Activated CD4-positive, alpha-beta T cell treated with anti-CD3 and anti-CD28 coated beads, Interleukin-2, amount 10 ng/mL, durations not matched to agents 24 days and 14 days (primary cell): ENCODE measurements at regions not wholly inside any gene's neighbourhood (a gene's known extent, or its start where the extent isn't known, plus 50 kb on each side); places are given as distances from the start of the nearest gene placed in this dataset.
A peak's percentile ranks its signal among the peaks of the same experiment; 100 is the strongest.

Experiments
- DNase-seq: peaks from one replicate; pipeline ENCODE4 v3.0.0; 2022
- H3K27ac Mint-ChIP-seq: one replicate; pipeline ENCODE4 v1.8.0; 2022; ENCODE audit warnings: mild to moderate bottlenecking, mixed read lengths
- H3K27me3 Mint-ChIP-seq: one replicate; pipeline ENCODE4 v1.8.0; 2022; ENCODE audit warnings: mixed read lengths
- H3K36me3 Mint-ChIP-seq: one replicate; pipeline ENCODE4 v1.8.0; 2022; ENCODE audit warnings: low read depth, mild to moderate bottlenecking, mixed read lengths
- H3K4me1 Mint-ChIP-seq: one replicate; pipeline ENCODE4 v1.8.0; 2021; ENCODE audit warnings: mixed read lengths
- H3K4me3 Mint-ChIP-seq: one replicate; pipeline ENCODE4 v1.8.0; 2022; ENCODE audit warnings: mild to moderate bottlenecking, moderate library complexity, mixed read lengths
- H3K9me3 Mint-ChIP-seq: one replicate; pipeline ENCODE4 v1.8.0; 2021; ENCODE audit warnings: mixed read lengths
- intact Hi-C: fragments of 100-400 bp; cut with micrococcal nuclease; formaldehyde crosslinking; loops from one replicate; pipeline ENCODE4 v1.15.1; 2023

GRCh38 chr3:59424268-59425010, 374.6 kb upstream of the CFAP20DC start:
- Mint-ChIP-seq H3K4me1 (peaks cover 52% of the 10 kb centered on the region), H3K4me3 (peak overlapping the region; percentile 1), H3K27me3 (no peaks in the 10 kb centered on the region), H3K36me3 (no peaks in the 10 kb centered on the region), H3K9me3 (peaks cover 10% of the 10 kb centered on the region), H3K27ac (peak overlapping the region; percentile 73)
- peak; percentile 71 for DNase-seq
- intact Hi-C loops = loop anchor here (5.0 to 10.0 kb wide), 2 partner anchors 112 to 210 kb away; no protein-coding TSS in a partner anchor

GRCh38 chr3:59423707-59424106, 373.9 kb upstream of the CFAP20DC start:
- Mint-ChIP-seq H3K4me3 (no peak overlapping the region), H3K27me3 (no peaks in the 10 kb centered on the region), H3K4me1 (peaks cover 49% of the 10 kb centered on the region), H3K36me3 (no peaks in the 10 kb centered on the region), H3K9me3 (peaks cover 10% of the 10 kb centered on the region), H3K27ac (no peak overlapping the region)
- intact Hi-C loops = loop anchor here (10.0 kb wide), 1 partner anchor 209 kb away; no protein-coding TSS in a partner anchor
- no peak for DNase-seq

- intact Hi-C loops = loop anchor here (1.0 to 10.0 kb wide), 2 partner anchors 34 to 208 kb away; no protein-coding TSS in a partner anchor
- Mint-ChIP-seq H3K27me3 (no peaks in the 10 kb centered on the region), H3K4me3 (no peak overlapping the region), H3K4me1 (peaks cover 42% of the 10 kb centered on the region), H3K27ac (peak overlapping the region; percentile 32), H3K9me3 (peaks cover 10% of the 10 kb centered on the region), H3K36me3 (no peaks in the 10 kb centered on the region)
- no peak for DNase-seq
Observed at GRCh38 chr3:59422312-59422711, 372.5 kb upstream of the CFAP20DC start.

- Mint-ChIP-seq H3K27me3 (no peaks in the 10 kb centered on the region), H3K4me3 (no peak overlapping the region), H3K27ac (no peak overlapping the region), H3K36me3 (no peaks in the 10 kb centered on the region), H3K4me1 (peaks cover 12% of the 10 kb centered on the region), H3K9me3 (peaks cover 28% of the 10 kb centered on the region)
- intact Hi-C loops = no loop called here
- DNase-seq = no peak
Observed at GRCh38 chr3:59418836-59419235, 369.0 kb upstream of the CFAP20DC start.

- no peak overlapping the region for H3K4me3 Mint-ChIP-seq
- no peaks in the 10 kb centered on the region for H3K36me3 Mint-ChIP-seq
- no peaks in the 10 kb centered on the region for H3K27me3 Mint-ChIP-seq
- peaks cover 35% of the 10 kb centered on the region for H3K9me3 Mint-ChIP-seq
- DNase-seq = no peak
- intact Hi-C loops = no loop called here
- peaks cover 13% of the 10 kb centered on the region for H3K4me1 Mint-ChIP-seq
- no peak overlapping the region for H3K27ac Mint-ChIP-seq
Observed at GRCh38 chr3:59412516-59412915, 362.7 kb upstream of the CFAP20DC start.

- no peak for DNase-seq
- H3K27me3 Mint-ChIP-seq = no peaks in the 10 kb centered on the region
- intact Hi-C loops = no loop called here
- H3K36me3 Mint-ChIP-seq = no peaks in the 10 kb centered on the region
- H3K9me3 Mint-ChIP-seq = peaks cover 33% of the 10 kb centered on the region
- H3K4me1 Mint-ChIP-seq = peaks cover 20% of the 10 kb centered on the region
- no peak overlapping the region for H3K27ac Mint-ChIP-seq
- no peak overlapping the region for H3K4me3 Mint-ChIP-seq
Observed at GRCh38 chr3:59411694-59412093, 361.9 kb upstream of the CFAP20DC start.

GRCh38 chr3:59411186-59411585, 361.4 kb upstream of the CFAP20DC start:
- peak; percentile 46 for DNase-seq
- intact Hi-C loops = no loop called here
- H3K9me3 Mint-ChIP-seq = peaks cover 30% of the 10 kb centered on the region
- H3K36me3 Mint-ChIP-seq = no peaks in the 10 kb centered on the region
- no peak overlapping the region for H3K4me3 Mint-ChIP-seq
- H3K4me1 Mint-ChIP-seq = peaks cover 22% of the 10 kb centered on the region
- no peaks in the 10 kb centered on the region for H3K27me3 Mint-ChIP-seq
- no peak overlapping the region for H3K27ac Mint-ChIP-seq

GRCh38 chr3:59408047-59408624, 358.3 kb upstream of the CFAP20DC start:
- DNase-seq = no peak
- H3K9me3 Mint-ChIP-seq = peaks cover 20% of the 10 kb centered on the region
- peak overlapping the region; percentile 67 for H3K27ac Mint-ChIP-seq
- H3K36me3 Mint-ChIP-seq = no peaks in the 10 kb centered on the region
- H3K4me3 Mint-ChIP-seq = no peak overlapping the region
- peaks cover 25% of the 10 kb centered on the region for H3K4me1 Mint-ChIP-seq
- intact Hi-C loops = no loop called here
- H3K27me3 Mint-ChIP-seq = no peaks in the 10 kb centered on the region

GRCh38 chr3:59407425-59407824, 357.6 kb upstream of the CFAP20DC start:
- Mint-ChIP-seq H3K4me3 (peak overlapping the region; percentile 44), H3K4me1 (peaks cover 24% of the 10 kb centered on the region), H3K27ac (peak overlapping the region; percentile 67), H3K36me3 (no peaks in the 10 kb centered on the region), H3K27me3 (no peaks in the 10 kb centered on the region), H3K9me3 (peaks cover 20% of the 10 kb centered on the region)
- no peak for DNase-seq
- intact Hi-C loops = loop anchor here (2.0 kb wide), 1 partner anchor 19 kb away; no protein-coding TSS in a partner anchor

- peak overlapping the region; percentile 44 for H3K4me3 Mint-ChIP-seq
Observed at GRCh38 chr3:59406943-59407342, 357.1 kb upstream of the CFAP20DC start.

GRCh38 chr3:59404851-59405250, 355.0 kb upstream of the CFAP20DC start:
- no peak for DNase-seq
- Mint-ChIP-seq H3K9me3 (peaks cover 9% of the 10 kb centered on the region), H3K4me1 (peaks cover 24% of the 10 kb centered on the region), H3K4me3 (no peak overlapping the region), H3K36me3 (no peaks in the 10 kb centered on the region), H3K27me3 (no peaks in the 10 kb centered on the region), H3K27ac (no peak overlapping the region)
- intact Hi-C loops = no loop called here

More at GRCh38 chr3:59406943-59407342, 357.1 kb upstream of the CFAP20DC start:
- DNase-seq = peak; percentile 67
- intact Hi-C loops = loop anchor here (2.0 kb wide), 1 partner anchor 18 kb away; no protein-coding TSS in a partner anchor
- Mint-ChIP-seq H3K27ac (peak overlapping the region; percentile 67), H3K27me3 (no peaks in the 10 kb centered on the region), H3K36me3 (no peaks in the 10 kb centered on the region), H3K9me3 (peaks cover 20% of the 10 kb centered on the region), H3K4me1 (peaks cover 24% of the 10 kb centered on the region)

GRCh38 chr3:59404064-59404463, 354.2 kb upstream of the CFAP20DC start:
- Mint-ChIP-seq H3K27me3 (no peaks in the 10 kb centered on the region), H3K4me3 (no peak overlapping the region), H3K36me3 (no peaks in the 10 kb centered on the region), H3K9me3 (peaks cover 6% of the 10 kb centered on the region), H3K4me1 (peaks cover 24% of the 10 kb centered on the region), H3K27ac (no peak overlapping the region)
- DNase-seq = no peak
- intact Hi-C loops = no loop called here

- H3K4me1 Mint-ChIP-seq = peaks cover 8% of the 10 kb centered on the region
- H3K27ac Mint-ChIP-seq = no peak overlapping the region
- H3K36me3 Mint-ChIP-seq = no peaks in the 10 kb centered on the region
- H3K9me3 Mint-ChIP-seq = peaks cover 9% of the 10 kb centered on the region
- intact Hi-C loops = no loop called here
- no peak overlapping the region for H3K4me3 Mint-ChIP-seq
- no peaks in the 10 kb centered on the region for H3K27me3 Mint-ChIP-seq
- DNase-seq = peak; percentile 42
Observed at GRCh38 chr3:59401924-59402323, 352.1 kb upstream of the CFAP20DC start.

- H3K9me3 Mint-ChIP-seq = peaks cover 30% of the 10 kb centered on the region
- peaks cover 47% of the 10 kb centered on the region for H3K4me1 Mint-ChIP-seq
- peak overlapping the region; percentile 71 for H3K27ac Mint-ChIP-seq
- DNase-seq = peak; percentile 56
- H3K27me3 Mint-ChIP-seq = peaks cover 2% of the 10 kb centered on the region
- intact Hi-C loops = no loop called here
- H3K4me3 Mint-ChIP-seq = no peak overlapping the region
- H3K36me3 Mint-ChIP-seq = peaks cover 12% of the 10 kb centered on the region
Observed at GRCh38 chr3:59392116-59392515, 342.3 kb upstream of the CFAP20DC start.
